Activated CD4-positive, alpha-beta memory T cell treated with anti-CD3 and anti-CD28 coated beads, Interleukin-2, amount 10 ng/mL, durations not matched to agents 7 days and 5 days (primary cell): ENCODE measurements at regions not wholly inside any gene's neighbourhood (a gene's known extent, or its start where the extent isn't known, plus 50 kb on each side); places are given as distances from the start of the nearest gene placed in this dataset.

Source experiments
- CTCF ChIA-PET: fragments of 350-600 bp; sonication (Branson Sonifier 250); formaldehyde crosslinking; loops from one replicate; lab custom pipeline; 2021; ENCODE audit warnings: antibody characterized with exemption, inconsistent platforms; lab: Charles Lee
- POLR2A ChIA-PET: fragments of 350-600 bp; sonication (Branson Sonifier 250); formaldehyde crosslinking; loops from one replicate; lab custom pipeline; 2021; ENCODE audit warnings: antibody characterized with exemption; lab: Charles Lee
- DNase-seq: peaks from one replicate; pipeline ENCODE4 v3.0.0-alpha.2; 2020
- H3K27ac Mint-ChIP-seq: one replicate; pipeline ENCODE4 v1.8.0; 2021; ENCODE audit warnings: mild to moderate bottlenecking, mixed read lengths
- H3K27me3 Mint-ChIP-seq: one replicate; pipeline ENCODE4 v1.8.0; 2021; ENCODE audit warnings: mixed read lengths
- H3K36me3 Mint-ChIP-seq: one replicate; pipeline ENCODE4 v1.8.0; 2021; ENCODE audit warnings: low read depth, mixed read lengths
- H3K4me1 Mint-ChIP-seq: one replicate; pipeline ENCODE4 v1.8.0; 2021; ENCODE audit warnings: mixed read lengths
- H3K4me3 Mint-ChIP-seq: one replicate; pipeline ENCODE4 v1.8.0; 2021; ENCODE audit warnings: mild to moderate bottlenecking, mixed read lengths
- H3K9me3 Mint-ChIP-seq: one replicate; pipeline ENCODE4 v1.8.0; 2021; ENCODE audit warnings: mixed read lengths

DNA sequence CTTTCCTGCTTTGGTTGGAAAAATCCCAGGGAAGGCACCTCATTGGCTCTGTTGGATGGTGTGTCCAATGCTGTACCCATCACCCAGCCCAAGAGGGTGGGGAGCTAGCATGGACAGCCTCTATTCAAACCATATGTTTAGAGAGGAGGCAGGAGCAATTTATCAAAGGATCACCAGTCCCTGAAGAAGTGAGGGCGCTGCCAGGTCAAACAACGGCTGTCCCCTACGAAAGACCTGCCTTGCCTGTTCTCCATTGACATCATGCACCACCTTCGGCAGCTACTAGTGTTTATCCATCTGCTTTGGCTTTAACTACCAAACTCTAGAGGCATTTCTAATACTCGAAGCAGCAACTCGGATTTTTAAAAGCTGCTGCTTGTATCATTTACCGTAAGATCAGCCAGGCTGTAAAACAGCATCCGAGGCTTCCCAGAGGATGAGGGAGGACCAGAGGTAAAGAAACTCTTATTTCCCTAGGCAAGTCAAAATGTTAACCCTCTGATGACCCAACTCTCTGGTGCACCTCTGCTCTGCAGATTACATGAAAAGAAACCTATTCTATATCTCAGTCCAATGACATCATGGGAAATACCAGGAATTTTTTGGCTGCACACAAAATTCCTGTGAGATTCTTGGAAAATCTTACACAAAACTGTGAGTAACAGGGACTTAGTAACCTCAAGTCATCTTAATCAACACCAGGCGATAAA lies 720.9 kb upstream of the TBX3 start:
- ChIA-PET CTCF (no interaction called here), POLR2A (no interaction called here)
- Mint-ChIP-seq H3K27me3 (no peaks in the 10 kb centered on the region), H3K27ac (no peak overlapping the region), H3K9me3 (peaks cover 4% of the 10 kb centered on the region), H3K4me3 (no peak overlapping the region), H3K4me1 (no peaks in the 10 kb centered on the region), H3K36me3 (no peaks in the 10 kb centered on the region)
- no peak for DNase-seq

DNA sequence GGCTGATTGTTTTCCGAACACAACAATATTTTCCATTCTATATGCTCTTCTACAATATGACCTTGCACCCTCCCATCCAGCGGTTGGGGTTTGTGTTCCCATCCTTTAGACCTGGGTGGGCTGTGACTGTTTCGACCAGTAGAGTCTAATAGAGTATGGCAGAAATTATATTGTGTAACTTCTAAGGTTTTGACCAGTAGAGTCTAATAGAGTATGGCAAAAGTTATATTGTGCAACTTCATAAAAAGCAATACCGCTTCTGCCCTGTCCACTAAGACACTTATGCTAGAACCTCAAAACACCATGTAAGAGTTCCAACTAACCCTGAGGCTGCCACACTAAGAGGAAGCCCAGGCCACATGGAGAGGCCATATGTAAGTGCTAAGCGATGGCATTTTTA lies 719.7 kb upstream of the TBX3 start:
- H3K4me1 Mint-ChIP-seq: no peaks in the 10 kb centered on the region
- H3K4me3 Mint-ChIP-seq: no peak overlapping the region
- peaks cover 9% of the 10 kb centered on the region for H3K9me3 Mint-ChIP-seq
- POLR2A ChIA-PET: no interaction called here
- no peaks in the 10 kb centered on the region for H3K27me3 Mint-ChIP-seq
- no peak for DNase-seq
- H3K36me3 Mint-ChIP-seq: no peaks in the 10 kb centered on the region
- CTCF ChIA-PET: no interaction called here
- H3K27ac Mint-ChIP-seq: no peak overlapping the region

DNA sequence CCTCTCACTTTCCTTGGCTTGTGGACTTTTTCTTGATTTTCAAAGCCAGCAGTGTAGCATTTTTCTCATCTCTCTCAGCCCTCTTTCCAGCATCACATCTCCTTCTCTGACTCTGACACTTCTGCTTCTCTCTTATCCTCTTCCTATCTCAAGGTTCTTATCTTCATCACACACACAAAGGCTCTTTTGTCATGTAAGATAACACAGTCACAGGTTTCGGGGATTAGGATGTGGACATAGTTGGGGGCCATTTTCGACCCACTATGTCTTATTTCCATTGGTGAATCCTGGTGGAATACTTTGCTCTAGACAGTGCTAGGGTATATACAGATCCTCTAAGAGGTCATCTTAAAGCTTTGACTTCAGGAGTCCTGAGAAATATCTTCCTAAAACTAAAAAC lies 719.3 kb upstream of the TBX3 start:
- ChIA-PET CTCF (no interaction called here), POLR2A (no interaction called here)
- no peak overlapping the region for H3K4me3 Mint-ChIP-seq
- H3K36me3 Mint-ChIP-seq: no peaks in the 10 kb centered on the region
- H3K27ac Mint-ChIP-seq: no peak overlapping the region
- peaks cover 10% of the 10 kb centered on the region for H3K9me3 Mint-ChIP-seq
- no peaks in the 10 kb centered on the region for H3K4me1 Mint-ChIP-seq
- H3K27me3 Mint-ChIP-seq: no peaks in the 10 kb centered on the region
- no peak for DNase-seq

DNA sequence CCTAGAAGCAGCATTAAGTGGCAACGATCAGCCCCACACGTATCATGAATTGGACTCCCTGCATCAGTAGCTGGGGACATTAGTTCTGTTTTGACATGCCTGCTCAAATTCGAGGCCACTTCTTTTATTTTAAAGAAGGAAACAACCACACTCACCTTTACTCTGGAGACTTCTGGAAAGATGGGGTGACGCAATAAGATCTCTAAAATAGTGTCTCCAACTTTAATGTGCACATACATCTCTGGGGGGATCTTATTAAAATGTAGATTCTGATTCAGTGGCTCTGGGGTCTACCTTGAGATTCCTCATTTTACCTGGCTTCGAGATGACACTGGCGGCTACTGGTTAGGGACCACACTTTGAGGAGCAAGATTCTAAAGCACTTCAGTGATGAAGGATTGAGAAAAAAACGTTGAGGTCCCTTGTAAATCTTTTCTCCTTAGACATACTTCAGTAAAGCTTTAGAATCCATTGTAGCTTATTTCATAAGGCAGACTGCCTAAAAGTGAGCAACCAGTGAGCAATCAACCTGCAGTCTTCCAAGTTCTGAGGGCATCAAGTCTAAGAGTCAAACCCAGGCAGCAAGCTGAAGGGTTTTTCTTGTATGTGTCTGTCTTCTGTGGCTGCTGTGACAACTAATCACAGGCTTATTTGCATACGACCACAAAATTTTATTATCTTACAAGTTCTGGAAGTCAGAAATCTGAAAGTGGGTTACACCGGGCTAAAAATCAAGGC lies 718.6 kb upstream of the TBX3 start:
- Mint-ChIP-seq H3K27me3 (no peaks in the 10 kb centered on the region), H3K9me3 (peaks cover 13% of the 10 kb centered on the region), H3K4me3 (no peak overlapping the region), H3K4me1 (no peaks in the 10 kb centered on the region), H3K27ac (no peak overlapping the region), H3K36me3 (no peaks in the 10 kb centered on the region)
- POLR2A ChIA-PET: no interaction called here
- CTCF ChIA-PET: no interaction called here
- no peak for DNase-seq

DNA sequence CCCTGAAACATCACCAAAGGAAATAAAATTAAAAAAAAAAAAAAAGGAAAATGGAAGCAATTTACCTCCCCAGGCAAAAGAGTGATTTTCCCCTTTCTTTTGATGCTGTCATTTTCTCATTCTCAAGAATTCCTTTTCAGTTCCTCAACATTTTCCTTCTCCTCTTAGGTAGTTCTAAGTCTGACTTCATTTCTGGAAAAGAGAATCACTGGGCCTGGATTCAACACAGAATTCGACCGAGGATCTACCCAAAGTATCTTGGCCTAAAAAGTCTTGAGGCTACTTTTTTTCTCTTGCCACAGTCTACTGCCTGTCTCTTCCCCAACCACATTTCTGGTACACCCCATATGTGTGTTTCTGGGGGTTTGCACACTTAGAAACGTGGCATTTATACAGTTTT lies 717.8 kb upstream of the TBX3 start:
- Mint-ChIP-seq H3K27ac (no peak overlapping the region), H3K36me3 (no peaks in the 10 kb centered on the region), H3K4me1 (no peaks in the 10 kb centered on the region), H3K9me3 (peaks cover 17% of the 10 kb centered on the region), H3K4me3 (no peak overlapping the region), H3K27me3 (no peaks in the 10 kb centered on the region)
- no peak for DNase-seq
- CTCF ChIA-PET: no interaction called here
- POLR2A ChIA-PET: no interaction called here

DNA sequence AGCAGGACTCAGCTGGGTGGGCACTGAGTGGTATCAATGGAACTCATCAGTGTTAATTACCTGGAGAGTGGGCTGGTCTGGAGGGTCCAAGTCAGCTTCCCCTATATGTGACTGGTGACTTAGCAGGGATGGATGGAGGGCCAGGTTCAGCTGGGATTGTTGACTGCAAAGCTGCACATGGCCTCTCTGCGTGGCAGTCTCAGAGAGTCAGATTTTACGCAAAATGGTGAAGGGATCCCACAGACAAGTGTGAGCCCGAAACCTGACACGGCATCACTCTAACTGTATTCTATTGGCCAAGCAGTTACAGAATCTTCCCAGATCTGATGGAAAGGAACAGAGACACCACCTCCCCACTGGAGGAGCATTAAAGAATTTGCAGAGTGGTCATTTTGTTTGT lies 716.0 kb upstream of the TBX3 start:
- no peak overlapping the region for H3K4me3 Mint-ChIP-seq

DNA sequence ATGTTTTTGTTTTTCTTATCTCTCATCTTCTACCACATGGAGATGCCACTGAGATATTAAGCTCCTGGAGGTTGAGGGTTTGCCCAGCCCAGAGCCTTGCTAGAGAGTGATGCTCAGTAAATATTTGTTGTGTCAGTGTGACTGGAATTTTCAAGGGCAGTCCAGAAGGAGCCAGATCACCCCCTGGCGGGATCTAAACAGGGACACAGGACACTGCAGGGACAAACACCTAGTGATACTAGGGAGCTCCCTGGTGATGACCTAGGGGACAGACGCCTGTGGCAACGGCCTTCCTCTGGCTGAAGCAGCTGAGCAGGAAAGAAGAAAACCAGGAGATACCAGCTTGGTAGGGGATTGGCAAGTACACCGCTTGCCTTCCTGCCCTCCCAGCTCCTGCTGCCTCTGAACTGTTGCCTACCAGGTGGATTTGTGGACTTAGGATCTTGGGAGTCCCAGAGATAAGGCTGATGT lies 714.4 kb upstream of the TBX3 start:
- Mint-ChIP-seq H3K27ac (no peak overlapping the region), H3K27me3 (no peaks in the 10 kb centered on the region), H3K4me3 (no peak overlapping the region), H3K9me3 (peaks cover 18% of the 10 kb centered on the region), H3K36me3 (no peaks in the 10 kb centered on the region), H3K4me1 (no peaks in the 10 kb centered on the region)
- no peak for DNase-seq
- ChIA-PET POLR2A (no interaction called here), CTCF (no interaction called here)

More for the DNA sequence above, 716.0 kb upstream of the TBX3 start:
- CTCF ChIA-PET: no interaction called here
- POLR2A ChIA-PET: no interaction called here
- Mint-ChIP-seq H3K4me1 (no peaks in the 10 kb centered on the region), H3K27ac (no peak overlapping the region), H3K27me3 (no peaks in the 10 kb centered on the region), H3K36me3 (no peaks in the 10 kb centered on the region), H3K9me3 (peaks cover 18% of the 10 kb centered on the region)
- DNase-seq: no peak

DNA sequence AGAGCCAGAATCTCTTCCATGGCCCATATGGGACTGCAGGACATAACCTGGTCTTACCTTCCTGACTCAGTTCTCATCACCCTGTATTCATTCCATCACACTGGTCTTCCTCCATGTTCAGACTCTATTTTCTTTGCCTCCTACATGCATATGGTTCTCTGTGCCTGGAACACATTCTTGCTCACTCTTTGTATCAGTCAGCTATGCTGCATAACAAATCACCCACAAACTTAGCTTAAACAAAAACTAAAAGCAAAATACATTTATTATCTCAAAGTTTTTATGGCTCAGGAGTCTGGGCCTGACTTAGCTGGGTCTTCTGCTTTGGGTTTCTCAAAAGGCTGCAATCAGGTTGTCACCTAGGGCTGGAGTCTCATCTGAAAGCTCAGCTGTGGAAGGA lies 712.6 kb upstream of the TBX3 start:
- POLR2A ChIA-PET: no interaction called here
- Mint-ChIP-seq H3K27me3 (no peaks in the 10 kb centered on the region), H3K27ac (no peak overlapping the region), H3K36me3 (no peaks in the 10 kb centered on the region), H3K4me1 (no peaks in the 10 kb centered on the region), H3K9me3 (peaks cover 15% of the 10 kb centered on the region), H3K4me3 (no peak overlapping the region)
- DNase-seq: no peak
- CTCF ChIA-PET: no interaction called here

DNA sequence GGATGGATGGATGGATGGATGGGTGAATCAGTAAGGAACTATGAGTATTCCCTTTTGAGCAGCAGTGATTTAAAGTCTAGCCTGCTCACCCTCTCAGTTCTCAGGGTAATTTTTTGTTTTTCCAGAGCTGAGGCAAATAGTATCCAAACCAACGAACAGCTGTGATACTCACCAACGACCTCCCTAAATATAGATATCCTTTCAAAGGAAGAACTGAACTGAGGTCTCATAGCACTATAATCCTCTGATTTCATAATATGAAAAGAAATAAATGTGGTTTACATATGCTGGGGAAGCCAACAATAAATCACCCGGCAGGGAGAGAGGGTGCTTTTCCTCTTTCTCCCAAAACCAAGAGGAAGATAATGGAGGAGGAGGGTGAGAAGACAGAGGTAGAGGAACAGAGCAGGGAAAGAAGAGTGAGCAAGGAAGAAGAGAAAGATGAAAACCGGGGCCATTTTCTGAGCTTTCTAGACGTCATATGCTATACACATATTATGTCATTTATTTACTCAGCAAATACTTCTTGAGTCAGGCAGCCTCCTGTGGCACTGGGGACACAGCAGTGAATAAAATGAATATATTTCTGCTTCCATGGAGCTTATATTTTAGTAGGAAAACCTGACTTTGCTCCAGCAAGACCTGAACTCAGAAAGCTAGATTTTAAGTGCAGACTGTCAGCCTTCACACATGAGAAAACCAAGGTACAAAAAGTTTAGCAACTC lies 710.7 kb upstream of the TBX3 start:
- H3K36me3 Mint-ChIP-seq: no peaks in the 10 kb centered on the region
- peaks cover 15% of the 10 kb centered on the region for H3K9me3 Mint-ChIP-seq
- no peaks in the 10 kb centered on the region for H3K27me3 Mint-ChIP-seq
- POLR2A ChIA-PET: no interaction called here
- no peaks in the 10 kb centered on the region for H3K4me1 Mint-ChIP-seq
- CTCF ChIA-PET: no interaction called here
- no peak overlapping the region for H3K27ac Mint-ChIP-seq
- no peak overlapping the region for H3K4me3 Mint-ChIP-seq
- DNase-seq: no peak

DNA sequence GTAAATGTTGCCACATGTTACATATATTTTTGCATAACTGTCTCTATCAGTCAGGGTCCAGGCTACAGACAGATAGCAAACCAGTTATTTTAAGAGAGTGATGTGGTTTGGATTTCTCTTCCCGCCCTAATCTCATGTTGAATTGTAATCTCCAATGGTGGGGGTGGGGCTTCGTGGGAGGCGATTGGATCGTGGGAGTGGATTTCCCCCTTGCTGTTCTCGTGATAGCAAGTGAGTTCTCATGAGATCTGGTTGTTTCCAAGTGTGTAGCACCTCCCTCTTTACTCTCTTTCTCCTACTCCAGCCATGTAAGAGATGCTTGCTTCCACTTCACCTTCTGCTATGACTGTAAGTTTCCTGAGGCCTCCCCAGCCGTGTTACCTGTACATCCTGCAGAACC lies 704.2 kb upstream of the TBX3 start:
- Mint-ChIP-seq H3K9me3 (peaks cover 7% of the 10 kb centered on the region), H3K27ac (no peak overlapping the region), H3K4me3 (no peak overlapping the region), H3K27me3 (no peaks in the 10 kb centered on the region), H3K4me1 (no peaks in the 10 kb centered on the region), H3K36me3 (no peaks in the 10 kb centered on the region)
- ChIA-PET POLR2A (no interaction called here), CTCF (no interaction called here)
- DNase-seq: no peak

DNA sequence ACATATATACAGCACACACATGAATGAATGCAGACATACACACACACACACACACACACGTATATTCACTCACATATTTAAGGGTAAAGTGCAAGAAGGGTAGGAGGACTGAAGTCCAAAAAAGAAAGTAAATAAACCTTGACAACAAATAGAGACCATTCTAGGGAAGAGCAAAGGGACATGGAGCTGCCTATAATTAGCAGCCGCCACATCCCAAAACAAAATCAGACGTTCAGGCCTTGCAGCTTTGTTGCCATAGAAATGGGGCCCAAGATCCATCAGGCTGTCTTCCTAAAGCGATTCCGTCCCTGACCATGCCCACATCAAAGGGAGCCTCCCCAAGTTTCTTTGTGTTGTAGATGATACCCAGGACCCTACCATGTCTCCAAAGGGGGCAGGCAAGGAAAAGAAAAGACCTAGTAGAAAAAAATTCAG lies 703.5 kb upstream of the TBX3 start:
- DNase-seq: no peak
- ChIA-PET CTCF (no interaction called here), POLR2A (no interaction called here)
- Mint-ChIP-seq H3K4me1 (no peaks in the 10 kb centered on the region), H3K27ac (no peak overlapping the region), H3K4me3 (no peak overlapping the region), H3K27me3 (no peaks in the 10 kb centered on the region), H3K36me3 (no peaks in the 10 kb centered on the region), H3K9me3 (peaks cover 7% of the 10 kb centered on the region)

DNA sequence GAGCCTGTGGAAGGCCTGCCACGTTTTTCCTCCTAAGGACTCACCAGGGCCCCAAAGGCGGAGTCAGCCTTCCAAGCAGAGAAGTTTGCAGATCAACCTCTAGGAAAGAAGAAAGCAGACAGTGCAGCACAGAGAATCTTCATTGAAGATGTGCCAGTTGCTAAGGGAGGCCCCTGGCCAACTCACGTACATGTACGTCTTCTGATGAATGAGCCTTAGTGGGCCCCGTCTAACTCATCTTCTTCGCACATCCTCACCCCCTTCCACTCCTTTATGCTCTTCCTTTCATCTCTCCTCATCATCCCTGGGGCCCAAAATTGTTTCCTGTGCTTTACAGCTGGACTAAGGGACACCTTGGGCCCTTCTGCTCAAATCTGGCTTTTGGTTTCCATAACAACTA lies 703.0 kb upstream of the TBX3 start:
- CTCF ChIA-PET: no interaction called here
- no peak overlapping the region for H3K4me3 Mint-ChIP-seq
- no peak overlapping the region for H3K27ac Mint-ChIP-seq
- POLR2A ChIA-PET: no interaction called here
- H3K36me3 Mint-ChIP-seq: no peaks in the 10 kb centered on the region
- H3K4me1 Mint-ChIP-seq: no peaks in the 10 kb centered on the region
- no peak for DNase-seq
- peaks cover 7% of the 10 kb centered on the region for H3K9me3 Mint-ChIP-seq
- H3K27me3 Mint-ChIP-seq: no peaks in the 10 kb centered on the region

DNA sequence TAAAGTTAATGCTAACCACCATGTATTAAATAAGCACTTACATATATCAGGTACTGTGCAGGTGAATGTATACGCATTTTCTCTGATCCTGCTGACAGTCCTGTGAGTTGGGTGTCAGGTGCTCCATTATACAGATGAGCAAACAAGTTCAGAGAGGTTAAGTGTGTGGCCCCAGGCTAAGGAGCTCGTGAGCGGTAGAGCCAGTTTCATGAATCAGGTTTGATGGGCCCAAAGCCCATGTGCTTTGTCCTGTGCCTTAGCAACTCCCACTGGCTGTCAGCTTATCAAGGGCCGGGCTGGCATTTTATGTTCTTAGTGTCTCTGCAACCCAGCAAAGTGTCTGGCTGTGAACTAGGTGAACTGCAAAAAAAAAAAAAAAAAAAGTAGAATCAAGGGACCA lies 701.2 kb upstream of the TBX3 start:
- H3K27ac Mint-ChIP-seq: no peak overlapping the region
- peaks cover 8% of the 10 kb centered on the region for H3K9me3 Mint-ChIP-seq
- CTCF ChIA-PET: no interaction called here
- no peak for DNase-seq
- H3K27me3 Mint-ChIP-seq: no peaks in the 10 kb centered on the region
- H3K36me3 Mint-ChIP-seq: no peaks in the 10 kb centered on the region
- no peaks in the 10 kb centered on the region for H3K4me1 Mint-ChIP-seq
- no peak overlapping the region for H3K4me3 Mint-ChIP-seq
- POLR2A ChIA-PET: no interaction called here
